SU-DHL-6 (cell line): ENCODE measurements at regions not wholly inside any gene's neighbourhood (a gene's known extent, or its start where the extent isn't known, plus 50 kb on each side); places are given as distances from the start of the nearest gene placed in this dataset.

Source experiments
- H2AFZ ChIP-seq: fragments of 200-600 bp; sonication (generic); 2 replicates; pipeline ENCODE4 v1.6.1; 2014; ENCODE audit warnings: low read depth, mild to moderate bottlenecking, moderate library complexity, mixed read lengths, antibody characterized with exemption, low read length; ENCODE audit not compliant: severe bottlenecking
- H3F3A ChIP-seq: fragments of 200-600 bp; shearing (Covaris generic); 2 replicates; pipeline ENCODE4 v1.6.0; 2016; ENCODE audit warnings: antibody characterized with exemption, mild to moderate bottlenecking; ENCODE audit not compliant: insufficient read depth
- H3K27ac ChIP-seq: fragments of 200-600 bp; sonication (generic); 2 replicates; pipeline ENCODE4 v1.5.1; 2016; ENCODE audit warnings: low read depth, mild to moderate bottlenecking, low read length, moderate library complexity, mixed read lengths
- H3K27me3 ChIP-seq: fragments of 200-600 bp; sonication (generic), shearing (Covaris generic); 2 replicates; pipeline ENCODE4 v1.6.0; 2014; ENCODE audit warnings: mild to moderate bottlenecking, low read length
- H3K36me3 ChIP-seq: fragments of 200-600 bp; sonication (generic); 2 replicates; pipeline ENCODE4 v1.6.1; 2014; ENCODE audit warnings: mild to moderate bottlenecking, low read length, mixed read lengths
- H3K4me2 ChIP-seq: fragments of 300-600, 200-600 bp; shearing (Covaris generic), sonication (generic); 2 replicates; pipeline ENCODE4 v1.6.0; 2014; ENCODE audit warnings: low read length, low read depth, mild to moderate bottlenecking; ENCODE audit not compliant: poor library complexity, severe bottlenecking
- H3K4me3 ChIP-seq: fragments of 200-600 bp; sonication (generic); 2 replicates; pipeline ENCODE4 v1.5.1; 2014; ENCODE audit warnings: antibody characterized with exemption, low read length, mild to moderate bottlenecking, mixed read lengths; ENCODE audit not compliant: insufficient read depth, poor library complexity, severe bottlenecking
- H3K79me2 ChIP-seq: fragments of 200-600 bp; sonication (generic); 2 replicates; pipeline ENCODE4 v1.6.1; 2014; ENCODE audit warnings: mild to moderate bottlenecking, low read length, moderate library complexity; ENCODE audit not compliant: insufficient read depth
- H3K9ac ChIP-seq: fragments of 200-600 bp; sonication (generic); 2 replicates; pipeline ENCODE4 v1.7.0; 2014; ENCODE audit warnings: mild to moderate bottlenecking, low read length
- H3K9me2 ChIP-seq: fragments of 200-600 bp; sonication (generic); replicated peaks from 2 replicates; pipeline ENCODE4 v1.6.1; 2014; ENCODE audit warnings: low read length; ENCODE audit not compliant: insufficient read depth
- H3K9me3 ChIP-seq: fragments of 200-600 bp; sonication (generic); 2 replicates; pipeline ENCODE4 v1.6.1; 2014; ENCODE audit warnings: low read length, mixed read lengths; ENCODE audit not compliant: insufficient read depth
- H4K20me1 ChIP-seq: fragments of 200-600 bp; sonication (generic); 2 replicates; pipeline ENCODE4 v1.6.1; 2014; ENCODE audit warnings: low read depth, mild to moderate bottlenecking, antibody characterized with exemption, low read length, moderate library complexity, mixed read lengths
- EZH2phosphoT487 ChIP-seq: fragments of 200-600 bp; sonication (generic), shearing (Covaris generic); conservative IDR thresholded peaks from 2 replicates; pipeline ENCODE4 v1.6.1; 2018; ENCODE audit warnings: mild to moderate bottlenecking, antibody characterized with exemption, low read length, moderate library complexity, mixed read lengths
- TF ChIP-seq, protein P1 (sequence below): fragments of 200-600 bp; sonication (generic); IDR thresholded peaks from one replicate; pipeline ENCODE4 v1.5.1; 2017; ENCODE audit warnings: antibody characterized with exemption, mild to moderate bottlenecking, low read length, moderate library complexity; ENCODE audit not compliant: insufficient read depth, poor library complexity, severe bottlenecking

DNA sequence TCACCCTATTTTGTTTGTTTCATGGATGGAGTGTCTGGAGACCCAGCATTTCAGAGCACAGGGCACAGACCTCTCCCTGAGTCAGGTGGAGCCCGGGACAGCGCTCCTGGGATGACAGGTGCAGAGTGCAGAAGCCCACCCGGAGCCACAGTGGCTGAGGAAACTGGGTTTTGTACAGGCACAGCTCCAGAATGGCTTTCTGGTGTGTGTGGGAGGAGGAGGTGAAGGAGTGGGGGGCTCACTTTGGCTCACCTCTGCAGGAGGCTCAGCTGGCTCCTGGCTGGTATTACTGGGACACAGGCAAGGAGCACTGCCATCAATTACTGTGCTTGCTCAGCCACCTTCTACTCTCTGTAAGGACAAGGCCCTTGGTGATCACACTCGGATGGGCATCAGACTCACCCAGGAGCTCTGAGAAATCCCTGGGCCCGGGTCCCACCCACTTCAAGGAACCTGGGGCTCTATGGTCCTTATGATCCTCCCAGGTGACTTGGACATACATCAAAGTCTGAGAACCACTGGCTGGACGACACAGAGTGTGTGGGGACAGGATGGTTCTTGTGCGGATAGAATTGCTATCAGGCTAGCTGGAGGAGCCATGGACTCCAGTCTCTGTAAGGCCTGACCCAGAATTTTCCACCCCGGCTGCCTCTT, 221.1 kb upstream of the ZNF32 start:
- Histone ChIP-seq H3K79me2 (no peaks in the 10 kb centered on the region), H4K20me1 (no peaks in the 10 kb centered on the region), H3K27ac (no peak overlapping the region), H3K36me3 (no peaks in the 10 kb centered on the region), H3K27me3 (no peaks in the 10 kb centered on the region), H3K4me3 (no peak overlapping the region), H3F3A (no peaks in the 10 kb centered on the region), H3K4me2 (no peak overlapping the region), H3K9me3 (no peaks in the 10 kb centered on the region), H3K9ac (no peak overlapping the region), H3K9me2 (no peaks in the 10 kb centered on the region), H2AFZ (no peak overlapping the region)
- TF ChIP-seq, protein P1, sequence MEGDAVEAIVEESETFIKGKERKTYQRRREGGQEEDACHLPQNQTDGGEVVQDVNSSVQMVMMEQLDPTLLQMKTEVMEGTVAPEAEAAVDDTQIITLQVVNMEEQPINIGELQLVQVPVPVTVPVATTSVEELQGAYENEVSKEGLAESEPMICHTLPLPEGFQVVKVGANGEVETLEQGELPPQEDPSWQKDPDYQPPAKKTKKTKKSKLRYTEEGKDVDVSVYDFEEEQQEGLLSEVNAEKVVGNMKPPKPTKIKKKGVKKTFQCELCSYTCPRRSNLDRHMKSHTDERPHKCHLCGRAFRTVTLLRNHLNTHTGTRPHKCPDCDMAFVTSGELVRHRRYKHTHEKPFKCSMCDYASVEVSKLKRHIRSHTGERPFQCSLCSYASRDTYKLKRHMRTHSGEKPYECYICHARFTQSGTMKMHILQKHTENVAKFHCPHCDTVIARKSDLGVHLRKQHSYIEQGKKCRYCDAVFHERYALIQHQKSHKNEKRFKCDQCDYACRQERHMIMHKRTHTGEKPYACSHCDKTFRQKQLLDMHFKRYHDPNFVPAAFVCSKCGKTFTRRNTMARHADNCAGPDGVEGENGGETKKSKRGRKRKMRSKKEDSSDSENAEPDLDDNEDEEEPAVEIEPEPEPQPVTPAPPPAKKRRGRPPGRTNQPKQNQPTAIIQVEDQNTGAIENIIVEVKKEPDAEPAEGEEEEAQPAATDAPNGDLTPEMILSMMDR, result no peak
- TF ChIP-seq EZH2phosphoT487, result no peak

DNA sequence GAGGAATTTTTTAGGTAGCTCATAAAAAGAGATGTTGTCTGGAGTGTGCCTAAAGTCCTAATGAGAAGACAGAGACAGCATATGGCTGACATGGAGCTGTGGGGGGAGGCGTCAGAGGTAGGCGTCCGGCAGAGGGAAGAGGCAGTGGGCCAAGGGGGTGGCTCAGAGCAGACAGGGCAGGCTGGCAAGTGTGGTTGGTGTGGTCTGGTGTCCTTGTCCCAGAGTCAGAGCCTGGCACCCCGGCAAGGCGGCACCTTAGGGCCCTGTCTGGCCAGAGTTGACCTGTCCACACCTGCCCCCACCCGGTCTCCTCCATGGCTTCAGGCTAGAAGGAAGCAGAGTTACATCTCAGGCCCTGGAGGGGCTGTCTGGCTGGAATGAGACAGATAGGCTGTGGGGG, 220.3 kb upstream of the ZNF32 start:
- H3K9ac ChIP-seq, result no peak overlapping the region
- H3K27me3 ChIP-seq, result no peaks in the 10 kb centered on the region
- no peak for TF ChIP-seq EZH2phosphoT487
- TF ChIP-seq, protein P1, result no peak
- no peak overlapping the region for H2AFZ ChIP-seq
- H4K20me1 ChIP-seq, result no peaks in the 10 kb centered on the region
- no peak overlapping the region for H3K4me3 ChIP-seq
- H3K27ac ChIP-seq, result no peak overlapping the region
- H3K9me3 ChIP-seq, result no peaks in the 10 kb centered on the region
- H3F3A ChIP-seq, result no peaks in the 10 kb centered on the region
- H3K79me2 ChIP-seq, result no peaks in the 10 kb centered on the region
- H3K9me2 ChIP-seq, result no peaks in the 10 kb centered on the region
- H3K36me3 ChIP-seq, result no peaks in the 10 kb centered on the region
- no peak overlapping the region for H3K4me2 ChIP-seq

DNA sequence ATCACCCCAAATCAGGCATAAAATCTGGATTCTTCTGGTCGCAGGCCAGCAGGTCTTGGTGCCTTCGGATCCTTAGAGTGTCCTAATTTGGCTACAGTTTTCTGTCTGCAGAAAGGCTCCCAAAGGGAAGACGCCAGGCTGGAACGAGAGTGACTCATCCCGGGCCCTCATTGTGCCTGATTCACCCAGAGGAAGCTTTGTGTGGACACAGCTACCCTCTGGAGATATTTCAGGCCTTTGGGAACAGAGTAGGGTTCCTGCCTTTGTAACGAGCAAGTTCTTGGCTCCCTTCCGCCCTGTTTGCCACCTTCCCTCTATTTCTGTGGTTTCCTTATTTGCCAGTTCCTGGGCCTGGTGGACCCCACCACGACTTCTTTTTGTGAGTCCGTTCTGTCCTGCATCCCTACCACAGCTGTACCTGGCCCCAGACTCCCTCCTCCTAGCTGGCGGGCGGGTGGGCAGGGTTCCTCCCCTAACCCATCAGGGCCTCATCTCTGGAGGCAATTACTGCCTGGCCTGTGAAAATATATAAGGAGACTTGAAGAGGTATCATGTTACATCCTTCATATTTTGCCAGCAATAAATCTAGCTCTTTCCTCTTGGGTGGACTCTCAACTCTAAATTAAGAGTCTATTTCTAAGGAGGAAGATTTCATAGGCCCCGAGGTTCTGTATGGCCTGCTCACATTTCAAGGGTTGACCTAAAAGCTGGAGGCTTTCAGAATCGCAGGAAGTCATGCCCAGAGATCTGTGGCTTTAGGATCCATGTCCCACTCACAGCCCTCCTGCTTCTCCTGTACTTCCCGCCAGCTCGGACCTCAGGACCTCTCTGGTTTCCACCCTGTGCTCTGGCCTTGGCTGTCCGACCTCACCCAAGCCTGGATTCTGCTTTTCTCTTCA, 219.2 kb upstream of the ZNF32 start:
- Histone ChIP-seq H3K4me2 (no peak overlapping the region), H3F3A (no peaks in the 10 kb centered on the region), H3K27ac (no peak overlapping the region), H3K9ac (no peak overlapping the region), H3K36me3 (no peaks in the 10 kb centered on the region), H3K79me2 (no peaks in the 10 kb centered on the region), H3K9me2 (no peaks in the 10 kb centered on the region), H2AFZ (no peak overlapping the region), H4K20me1 (no peaks in the 10 kb centered on the region), H3K27me3 (no peaks in the 10 kb centered on the region), H3K4me3 (no peak overlapping the region), H3K9me3 (no peaks in the 10 kb centered on the region)
- TF ChIP-seq EZH2phosphoT487, result no peak
- TF ChIP-seq, protein P1, result no peak
